ENCODE measurements at regions not wholly inside any gene's neighbourhood (a gene's known extent, or its start where the extent isn't known, plus 50 kb on each side); places are given as distances from the start of the nearest gene placed in this dataset.

DNA sequence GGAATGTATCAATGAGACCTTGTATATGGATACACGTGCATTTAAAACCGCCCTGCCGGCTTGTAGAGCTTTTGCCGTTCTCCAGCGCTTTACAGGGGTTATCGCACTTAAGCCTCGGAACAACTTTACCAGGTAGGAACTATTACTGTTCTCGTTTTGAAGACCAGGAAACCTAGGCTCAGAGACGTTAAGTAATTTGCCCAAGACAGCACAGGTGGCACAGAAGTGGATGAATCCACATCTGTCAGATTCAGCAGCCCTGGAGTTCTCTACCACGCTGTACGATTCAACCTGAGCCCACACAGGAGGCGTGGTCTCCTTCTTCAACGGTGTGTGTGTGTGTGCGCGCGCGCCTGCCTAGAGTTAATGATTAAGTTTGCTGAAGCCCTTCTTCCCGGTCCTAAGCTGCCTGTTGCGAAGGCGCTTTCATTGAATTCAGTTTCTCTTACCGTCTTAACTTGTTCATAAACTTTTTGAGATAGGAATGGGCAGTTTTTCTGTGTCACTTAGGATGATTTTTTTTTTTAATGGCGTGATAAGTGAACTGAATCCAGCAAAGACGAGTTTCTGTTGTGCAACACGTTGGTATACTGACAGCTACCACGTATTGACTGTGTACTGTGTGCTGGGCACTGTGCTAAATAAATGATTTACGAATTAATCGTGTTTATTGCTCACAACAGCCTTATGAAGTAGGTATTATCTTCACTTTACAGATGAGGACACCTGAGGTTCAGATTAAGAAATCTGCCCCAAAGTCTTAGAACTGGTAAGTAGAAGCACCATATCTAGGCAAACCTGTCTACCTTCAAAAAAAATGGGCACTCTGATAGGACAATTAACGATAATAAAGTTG, 67.4 kb downstream of the KCNRG start (continued):
- TF ChIP-seq ZNF18 (tag by site-specific recombination; IDR thresholded peaks at IDR 0.05) (no peak), ZNF747 (tag by site-specific recombination; IDR thresholded peaks at IDR 0.05) (no peak), GLI4 (tag by site-specific recombination; IDR thresholded peaks at IDR 0.05) (no peak), ZNF335 (tag by site-specific recombination; conservative IDR thresholded peaks at IDR 0.05) (peak; percentile 92), GLIS1 (tag by site-specific recombination; IDR thresholded peaks at IDR 0.05) (peak; percentile 19; the same call in 1 of the 2 replicates), KLF7 (tag by site-specific recombination; IDR thresholded peaks at IDR 0.05; ENCODE audit: borderline replicate concordance) (no peak), ZNF404 (tag by site-specific recombination; IDR thresholded peaks at IDR 0.05) (no peak), ZNF433 (tag by site-specific recombination; IDR thresholded peaks at IDR 0.05; ENCODE audit: low read depth) (no peak), PRDM1 (tag by site-specific recombination; IDR thresholded peaks at IDR 0.05) (peak; percentile 66; the same call in 1 of the 2 replicates), ZFP69B (tag by site-specific recombination; IDR thresholded peaks at IDR 0.05) (peak; percentile 20; the same call in 1 of the 2 replicates), ZNF302 (tag by site-specific recombination; IDR thresholded peaks at IDR 0.05; ENCODE audit: low read depth) (no peak), OSR2 (tag by site-specific recombination; IDR thresholded peaks at IDR 0.05) (no peak), ZNF341 (tag by site-specific recombination; IDR thresholded peaks at IDR 0.05; ENCODE audit: low read depth) (no peak; the same call in 1 of the 2 replicates), ZNF37A (tag by site-specific recombination; IDR thresholded peaks at IDR 0.05) (no peak), ZBTB48 (tag by site-specific recombination; IDR thresholded peaks at IDR 0.05) (no peak), ZNF621 (tag by site-specific recombination; IDR thresholded peaks at IDR 0.05) (no peak), ZNF629 (tag by site-specific recombination; IDR thresholded peaks at IDR 0.05) (peak; percentile 12; the same call in 1 of the 2 replicates), ZNF398 (tag by site-specific recombination; IDR thresholded peaks at IDR 0.05) (no peak), ZNF394 (tag by site-specific recombination; IDR thresholded peaks at IDR 0.05; ENCODE audit: borderline replicate concordance) (no peak), ZNF280C (tag by site-specific recombination; IDR thresholded peaks at IDR 0.05) (no peak), ZNF514 (tag by site-specific recombination; IDR thresholded peaks at IDR 0.05) (no peak), ZNF121 (tag by site-specific recombination; IDR thresholded peaks at IDR 0.05) (no peak), ZNF184 (tag by site-specific recombination; IDR thresholded peaks at IDR 0.05) (no peak), ZNF664 (tag by site-specific recombination; IDR thresholded peaks at IDR 0.05) (peak; percentile 3; the same call in 1 of the 2 replicates), ZNF654 (tag by site-specific recombination; IDR thresholded peaks at IDR 0.05; ENCODE audit: low read depth) (no peak), ZNF660 (tag by site-specific recombination; IDR thresholded peaks at IDR 0.05) (peak; percentile 73), ZNF560 (tag by site-specific recombination; IDR thresholded peaks at IDR 0.05; ENCODE audit: borderline replicate concordance) (no peak), KLF8 (tag by site-specific recombination; IDR thresholded peaks at IDR 0.05) (no peak)
- TF ChIP-seq, protein P1, sequence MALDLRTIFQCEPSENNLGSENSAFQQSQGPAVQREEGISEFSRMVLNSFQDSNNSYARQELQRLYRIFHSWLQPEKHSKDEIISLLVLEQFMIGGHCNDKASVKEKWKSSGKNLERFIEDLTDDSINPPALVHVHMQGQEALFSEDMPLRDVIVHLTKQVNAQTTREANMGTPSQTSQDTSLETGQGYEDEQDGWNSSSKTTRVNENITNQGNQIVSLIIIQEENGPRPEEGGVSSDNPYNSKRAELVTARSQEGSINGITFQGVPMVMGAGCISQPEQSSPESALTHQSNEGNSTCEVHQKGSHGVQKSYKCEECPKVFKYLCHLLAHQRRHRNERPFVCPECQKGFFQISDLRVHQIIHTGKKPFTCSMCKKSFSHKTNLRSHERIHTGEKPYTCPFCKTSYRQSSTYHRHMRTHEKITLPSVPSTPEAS (tag by site-specific recombination; IDR thresholded peaks at IDR 0.05): peak; percentile 31; the same call in 1 of the 2 replicates
- TF ChIP-seq, protein P2, sequence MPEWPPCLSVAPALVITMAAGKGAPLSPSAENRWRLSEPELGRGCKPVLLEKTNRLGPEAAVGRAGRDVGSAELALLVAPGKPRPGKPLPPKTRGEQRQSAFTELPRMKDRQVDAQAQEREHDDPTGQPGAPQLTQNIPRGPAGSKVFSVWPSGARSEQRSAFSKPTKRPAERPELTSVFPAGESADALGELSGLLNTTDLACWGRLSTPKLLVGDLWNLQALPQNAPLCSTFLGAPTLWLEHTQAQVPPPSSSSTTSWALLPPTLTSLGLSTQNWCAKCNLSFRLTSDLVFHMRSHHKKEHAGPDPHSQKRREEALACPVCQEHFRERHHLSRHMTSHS (tag by site-specific recombination; IDR thresholded peaks at IDR 0.05): no peak

All from HEK293 (cell line).